NB4 (cell line): ENCODE measurements at regions not wholly inside any gene's neighbourhood (a gene's known extent, or its start where the extent isn't known, plus 50 kb on each side); places are given as distances from the start of the nearest gene placed in this dataset.
"Not testable (repeated sequence)": the region's sequence is repeated elsewhere in the genome, so short reads cannot be mapped to it uniquely, and the experiment has no call there.

Experiments used
- DNase-seq: peaks from one replicate; pipeline ENCODE4 v3.0.0; 2010; ENCODE audit warnings: low read depth
- H3K4me3 ChIP-seq: one replicate; pipeline ENCODE4 v1.5.1; 2011; ENCODE audit warnings: mild to moderate bottlenecking, low read depth, low read length, moderate library complexity
- MYC ChIP-seq: IDR thresholded peaks from 2 replicates; pipeline ENCODE4 v1.6.1; 2011; ENCODE audit warnings: low read depth, low read length
- POLR2A ChIP-seq: IDR thresholded peaks from 2 replicates; pipeline ENCODE4 v1.6.1; 2011; ENCODE audit warnings: mild to moderate bottlenecking; ENCODE audit not compliant: insufficient read length; ENCODE audit errors: extremely low read depth
- TF ChIP-seq, protein P1 (sequence below): IDR thresholded peaks from one replicate; pipeline ENCODE4 v1.5.1; 2012; ENCODE audit warnings: low read depth, low read length
- TF ChIP-seq, protein P2 (sequence below): IDR thresholded peaks from 2 replicates; pipeline ENCODE4 v1.6.1; 2011; ENCODE audit warnings: low read depth, low read length

DNA sequence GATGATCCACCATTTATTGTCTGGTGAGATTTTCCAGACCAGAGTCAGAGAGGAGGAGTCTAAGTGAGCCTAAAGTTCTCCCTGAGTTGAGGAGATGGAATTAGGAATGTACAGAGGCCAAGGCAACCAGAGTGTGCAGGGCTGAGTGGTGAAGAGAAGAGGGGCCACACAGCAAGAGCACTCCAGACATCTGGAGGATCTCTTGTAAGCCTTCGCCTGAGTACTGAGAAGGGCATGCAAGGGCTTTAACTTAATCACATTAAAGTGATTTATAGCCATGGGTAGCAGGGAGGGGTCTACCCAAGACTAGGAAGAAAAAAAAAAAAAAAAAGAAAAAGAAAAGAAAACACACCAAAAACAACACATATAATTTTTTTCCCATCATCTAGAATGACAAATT lies 1190.4 kb downstream of the GATA3 start:
- no peak for DNase-seq
- no peak overlapping the region for H3K4me3 ChIP-seq
- TF ChIP-seq, protein P1, sequence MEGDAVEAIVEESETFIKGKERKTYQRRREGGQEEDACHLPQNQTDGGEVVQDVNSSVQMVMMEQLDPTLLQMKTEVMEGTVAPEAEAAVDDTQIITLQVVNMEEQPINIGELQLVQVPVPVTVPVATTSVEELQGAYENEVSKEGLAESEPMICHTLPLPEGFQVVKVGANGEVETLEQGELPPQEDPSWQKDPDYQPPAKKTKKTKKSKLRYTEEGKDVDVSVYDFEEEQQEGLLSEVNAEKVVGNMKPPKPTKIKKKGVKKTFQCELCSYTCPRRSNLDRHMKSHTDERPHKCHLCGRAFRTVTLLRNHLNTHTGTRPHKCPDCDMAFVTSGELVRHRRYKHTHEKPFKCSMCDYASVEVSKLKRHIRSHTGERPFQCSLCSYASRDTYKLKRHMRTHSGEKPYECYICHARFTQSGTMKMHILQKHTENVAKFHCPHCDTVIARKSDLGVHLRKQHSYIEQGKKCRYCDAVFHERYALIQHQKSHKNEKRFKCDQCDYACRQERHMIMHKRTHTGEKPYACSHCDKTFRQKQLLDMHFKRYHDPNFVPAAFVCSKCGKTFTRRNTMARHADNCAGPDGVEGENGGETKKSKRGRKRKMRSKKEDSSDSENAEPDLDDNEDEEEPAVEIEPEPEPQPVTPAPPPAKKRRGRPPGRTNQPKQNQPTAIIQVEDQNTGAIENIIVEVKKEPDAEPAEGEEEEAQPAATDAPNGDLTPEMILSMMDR = no peak
- TF ChIP-seq, protein P2, sequence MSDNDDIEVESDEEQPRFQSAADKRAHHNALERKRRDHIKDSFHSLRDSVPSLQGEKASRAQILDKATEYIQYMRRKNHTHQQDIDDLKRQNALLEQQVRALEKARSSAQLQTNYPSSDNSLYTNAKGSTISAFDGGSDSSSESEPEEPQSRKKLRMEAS = no peak
- TF ChIP-seq POLR2A = no peak
- no peak for TF ChIP-seq MYC

DNA sequence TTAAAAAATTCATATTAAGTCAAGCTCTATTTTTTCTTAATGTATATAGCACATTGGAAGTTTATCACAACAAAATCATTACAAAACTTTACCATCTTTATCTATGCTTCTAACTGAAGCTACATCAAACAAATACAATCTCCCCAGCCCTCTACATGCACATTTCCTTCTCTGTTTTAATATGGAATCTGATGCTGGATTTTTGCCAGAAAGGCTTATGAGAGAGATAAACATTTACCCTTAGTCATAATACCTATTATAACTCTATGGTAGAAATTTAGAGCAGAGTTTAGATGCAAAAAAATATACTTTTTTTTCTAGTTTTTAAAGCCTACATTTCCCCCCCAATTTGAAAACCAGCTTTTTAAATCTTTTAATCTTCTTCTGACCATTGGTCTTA lies 1198.6 kb downstream of the GATA3 start:
- TF ChIP-seq, protein P2 = no peak
- TF ChIP-seq MYC (no peak), POLR2A (no peak)
- TF ChIP-seq, protein P1 = no peak
- DNase-seq = no peak
- H3K4me3 ChIP-seq = no peak overlapping the region

DNA sequence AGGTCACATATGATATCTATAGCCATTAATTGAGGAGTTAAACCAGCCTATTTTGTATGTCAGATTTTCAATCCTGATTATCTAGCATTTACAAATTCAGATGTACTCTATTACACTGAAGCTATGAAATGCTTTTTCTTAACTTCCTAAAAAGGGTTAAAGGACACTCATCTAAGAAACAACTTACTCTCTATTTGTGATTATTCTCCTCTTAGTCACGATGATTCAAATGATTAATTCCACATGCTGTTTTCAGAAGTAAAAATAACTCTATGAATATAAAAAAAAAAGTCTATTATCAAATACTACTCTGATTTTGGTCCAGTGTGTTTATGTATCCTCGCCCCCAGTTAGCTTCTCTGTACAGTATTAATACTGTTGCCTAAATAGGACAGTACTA lies 1199.9 kb downstream of the GATA3 start:
- DNase-seq = no peak
- H3K4me3 ChIP-seq = no peak overlapping the region
- TF ChIP-seq, protein P1 = no peak
- no peak for TF ChIP-seq MYC
- TF ChIP-seq POLR2A = no peak
- TF ChIP-seq, protein P2 = no peak

DNA sequence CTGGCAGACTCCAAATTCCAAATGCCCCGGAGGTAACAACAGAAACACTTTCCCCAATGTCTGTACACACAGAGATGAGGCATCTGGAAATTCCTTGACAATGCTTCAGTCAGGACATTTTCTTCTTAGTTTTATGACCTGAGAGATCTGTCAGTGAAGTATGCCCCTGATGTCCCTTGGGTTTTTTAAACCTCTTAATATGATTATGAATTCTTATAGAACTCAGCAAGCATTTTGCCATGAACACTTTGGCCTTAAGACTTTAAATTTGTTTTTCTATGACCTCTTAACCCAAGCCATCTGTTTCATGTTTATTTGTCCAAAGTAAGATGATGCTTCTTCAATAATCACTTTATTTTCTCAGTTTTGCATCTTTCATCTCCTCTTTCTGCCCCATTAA lies 1206.2 kb downstream of the GATA3 start:
- TF ChIP-seq, protein P1 = no peak
- TF ChIP-seq POLR2A (no peak), MYC (no peak)
- TF ChIP-seq, protein P2 = no peak
- DNase-seq = no peak
- no peak overlapping the region for H3K4me3 ChIP-seq

DNA sequence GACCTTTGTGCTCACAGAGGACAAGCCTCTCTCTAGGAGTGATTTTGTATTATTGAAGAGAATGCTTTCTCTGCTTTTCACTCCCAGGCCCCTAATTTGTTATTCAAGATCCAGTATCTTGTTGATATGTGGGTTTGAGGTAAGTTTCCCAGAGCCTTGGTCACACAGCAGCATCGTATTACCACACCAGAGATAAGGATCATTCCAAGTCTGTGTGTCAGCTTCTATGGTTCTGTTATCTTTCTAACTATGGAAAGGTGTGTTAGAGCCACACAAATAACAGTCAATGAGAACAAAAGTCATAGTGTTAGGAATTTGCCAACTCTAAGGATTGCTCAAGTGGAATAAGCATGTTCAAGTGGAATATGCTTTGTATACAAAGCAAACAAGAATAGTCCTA lies 1208.3 kb downstream of the GATA3 start:
- no peak for DNase-seq
- no peak overlapping the region for H3K4me3 ChIP-seq
- no peak for TF ChIP-seq MYC

DNA sequence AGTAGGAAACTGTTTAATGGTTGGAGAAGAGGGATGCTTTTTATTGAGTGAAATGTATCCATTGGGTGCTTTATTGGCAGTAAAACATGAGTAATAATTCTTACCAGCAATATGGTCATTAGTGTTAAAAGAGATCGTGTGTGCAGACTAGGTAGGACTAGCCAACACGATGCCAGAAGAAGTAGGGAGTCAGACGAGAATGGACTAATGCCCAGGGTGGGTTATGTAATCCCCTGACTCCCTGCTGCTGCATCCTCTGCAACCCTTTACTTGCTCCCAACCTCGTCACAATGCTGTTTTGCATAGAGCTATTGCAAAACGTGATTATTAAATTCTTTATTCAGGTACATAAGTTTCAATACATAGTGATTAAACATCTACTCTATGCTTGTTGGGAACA lies 1213.7 kb downstream of the GATA3 start:
- DNase-seq = no peak
- TF ChIP-seq, protein P2 = no peak
- TF ChIP-seq, protein P1 = no peak
- TF ChIP-seq POLR2A (no peak), MYC (no peak)
- H3K4me3 ChIP-seq = no peak overlapping the region

DNA sequence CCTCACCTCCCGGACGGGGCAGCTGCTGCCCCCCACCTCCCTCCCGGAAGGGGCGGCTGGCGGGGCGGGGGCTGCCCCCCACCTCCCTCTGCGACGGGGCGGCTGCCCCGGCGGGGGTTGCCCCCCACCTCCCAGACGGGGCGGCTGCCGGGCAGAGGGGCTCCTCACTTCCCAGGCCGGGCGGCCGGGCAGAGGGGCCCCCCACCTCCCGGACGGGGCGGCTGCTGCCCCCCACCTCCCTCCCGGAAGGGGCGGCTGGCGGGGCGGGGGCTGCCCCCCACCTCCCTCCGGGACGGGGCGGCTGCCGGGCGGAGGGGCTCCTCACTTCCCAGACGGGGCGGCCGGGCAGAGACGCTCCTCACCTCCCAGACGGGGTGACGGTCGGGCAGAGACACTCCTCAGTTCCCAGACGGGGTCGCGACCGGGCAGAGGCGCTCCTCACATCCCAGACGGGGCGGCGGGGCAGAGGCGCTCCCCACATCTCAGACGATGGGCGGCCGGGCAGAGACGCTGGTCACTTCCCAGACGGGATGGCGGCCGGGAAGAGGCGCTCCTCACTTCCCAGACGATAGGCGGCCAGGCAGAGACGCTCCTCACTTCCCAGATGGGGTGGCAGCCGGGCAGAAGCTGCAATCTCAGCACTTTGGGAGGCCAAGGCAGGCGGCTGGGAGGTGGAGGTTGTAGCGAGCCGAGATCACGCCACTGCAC lies 1218.8 kb downstream of the GATA3 start:
- not testable (repeated sequence) for DNase-seq, H3K4me3 ChIP-seq
